ENCODE measurements at regions not wholly inside any gene's neighbourhood (a gene's known extent, or its start where the extent isn't known, plus 50 kb on each side); places are given as distances from the start of the nearest gene placed in this dataset.

GRCh38 chr12:113571713-113572112, 100.0 kb upstream of the LHX5 start:
- TF ChIP-seq, protein P1, sequence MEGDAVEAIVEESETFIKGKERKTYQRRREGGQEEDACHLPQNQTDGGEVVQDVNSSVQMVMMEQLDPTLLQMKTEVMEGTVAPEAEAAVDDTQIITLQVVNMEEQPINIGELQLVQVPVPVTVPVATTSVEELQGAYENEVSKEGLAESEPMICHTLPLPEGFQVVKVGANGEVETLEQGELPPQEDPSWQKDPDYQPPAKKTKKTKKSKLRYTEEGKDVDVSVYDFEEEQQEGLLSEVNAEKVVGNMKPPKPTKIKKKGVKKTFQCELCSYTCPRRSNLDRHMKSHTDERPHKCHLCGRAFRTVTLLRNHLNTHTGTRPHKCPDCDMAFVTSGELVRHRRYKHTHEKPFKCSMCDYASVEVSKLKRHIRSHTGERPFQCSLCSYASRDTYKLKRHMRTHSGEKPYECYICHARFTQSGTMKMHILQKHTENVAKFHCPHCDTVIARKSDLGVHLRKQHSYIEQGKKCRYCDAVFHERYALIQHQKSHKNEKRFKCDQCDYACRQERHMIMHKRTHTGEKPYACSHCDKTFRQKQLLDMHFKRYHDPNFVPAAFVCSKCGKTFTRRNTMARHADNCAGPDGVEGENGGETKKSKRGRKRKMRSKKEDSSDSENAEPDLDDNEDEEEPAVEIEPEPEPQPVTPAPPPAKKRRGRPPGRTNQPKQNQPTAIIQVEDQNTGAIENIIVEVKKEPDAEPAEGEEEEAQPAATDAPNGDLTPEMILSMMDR (IDR thresholded peaks at IDR 0.05), result no peak
- TF ChIP-seq EP300 (IDR thresholded peaks at IDR 0.05) (no peak), POLR2AphosphoS5 (IDR thresholded peaks at IDR 0.05) (no peak), POLR2A (IDR thresholded peaks at IDR 0.05) (no peak)
